Trophoblast cell (in vitro differentiated cells and primary cell): ENCODE measurements at regions not wholly inside any gene's neighbourhood (a gene's known extent, or its start where the extent isn't known, plus 50 kb on each side); places are given as distances from the start of the nearest gene placed in this dataset.

Source experiments
- DNase-seq, 2 donors: peaks; one replicate each; pipeline ENCODE4 v3.0.0-alpha.2; 2016
- H2AFZ ChIP-seq: 2 replicates; pipeline ENCODE4 v1.6.1; 2013; ENCODE audit warnings: low read length, moderate library complexity, mild to moderate bottlenecking; ENCODE audit not compliant: insufficient read depth, poor library complexity
- H2AK5ac ChIP-seq: 2 replicates; pipeline ENCODE4 v1.6.1; 2013; ENCODE audit warnings: mild to moderate bottlenecking, low read length
- H2BK120ac ChIP-seq: 2 replicates; pipeline ENCODE4 v1.6.1; 2013; ENCODE audit warnings: low read length, mild to moderate bottlenecking, moderate library complexity; ENCODE audit not compliant: insufficient read depth, poor library complexity
- H2BK12ac ChIP-seq: 2 replicates; pipeline ENCODE4 v1.6.1; 2013; ENCODE audit warnings: mild to moderate bottlenecking, low read length, moderate library complexity
- H2BK5ac ChIP-seq: 2 replicates; pipeline ENCODE4 v1.6.1; 2013; ENCODE audit warnings: low read length, low read depth, moderate library complexity, mild to moderate bottlenecking; ENCODE audit not compliant: poor library complexity
- H3K14ac ChIP-seq: 2 replicates; pipeline ENCODE4 v1.6.1; 2013; ENCODE audit warnings: mild to moderate bottlenecking, low read length
- H3K18ac ChIP-seq: 2 replicates; pipeline ENCODE4 v1.6.1; 2013; ENCODE audit warnings: mild to moderate bottlenecking, low read length
- H3K23ac ChIP-seq: 2 replicates; pipeline ENCODE4 v1.6.1; 2013; ENCODE audit warnings: low read length
- H3K27ac ChIP-seq: 2 replicates; pipeline ENCODE4 v1.5.1; 2013; ENCODE audit warnings: low read depth, mild to moderate bottlenecking, inconsistent platforms, low read length, moderate library complexity
- H3K27me3 ChIP-seq: 2 replicates; pipeline ENCODE4 v1.6.1; 2013; ENCODE audit warnings: inconsistent platforms, mild to moderate bottlenecking, low read length, moderate library complexity; ENCODE audit not compliant: insufficient read depth
- H3K36me3 ChIP-seq, 2 experiments: 1 replicate in 1 of 2; 2 replicates in 1 of 2; pipeline ENCODE4 v1.6.1; 2013; ENCODE audit warnings: low read length in 2 of 2, mild to moderate bottlenecking in 2 of 2, moderate library complexity in 1 of 2; ENCODE audit not compliant: insufficient read depth in 2 of 2, control insufficient read depth in 1 of 2
- H3K4ac ChIP-seq: 2 replicates; pipeline ENCODE4 v1.6.1; 2013; ENCODE audit warnings: low read depth, mild to moderate bottlenecking, low read length, moderate library complexity
- H3K4me1 ChIP-seq, 2 experiments: 1 replicate in 1 of 2; 2 replicates in 1 of 2; pipeline ENCODE4 v1.6.1; 2013; ENCODE audit warnings: low read length in 2 of 2, mild to moderate bottlenecking in 2 of 2, moderate library complexity in 1 of 2; ENCODE audit not compliant: insufficient read depth in 2 of 2, control insufficient read depth in 1 of 2
- H3K4me2 ChIP-seq: 2 replicates; pipeline ENCODE4 v1.6.1; 2013; ENCODE audit warnings: inconsistent platforms, mild to moderate bottlenecking, low read length, moderate library complexity
- H3K4me3 ChIP-seq: 2 replicates; pipeline ENCODE4 v1.5.1; 2013; ENCODE audit warnings: mild to moderate bottlenecking, low read depth, low read length, inconsistent platforms
- H3K79me1 ChIP-seq: one replicate; pipeline ENCODE4 v1.6.1; 2013; ENCODE audit warnings: low read length
- H3K79me2 ChIP-seq: 2 replicates; pipeline ENCODE4 v1.6.1; 2013; ENCODE audit warnings: low read length, mild to moderate bottlenecking; ENCODE audit not compliant: control insufficient read depth, insufficient read depth, poor library complexity
- H3K9ac ChIP-seq: 2 replicates; pipeline ENCODE4 v1.6.1; 2013; ENCODE audit warnings: mild to moderate bottlenecking, low read length
- H3K9me3 ChIP-seq: 2 replicates; pipeline ENCODE4 v1.6.1; 2013; ENCODE audit warnings: low read depth, mild to moderate bottlenecking, control low read depth, inconsistent platforms, low read length; ENCODE audit not compliant: insufficient read depth
- H4K12ac ChIP-seq: 2 replicates; pipeline ENCODE4 v1.6.1; 2013; ENCODE audit warnings: low read depth, mild to moderate bottlenecking, low read length, moderate library complexity
- H4K8ac ChIP-seq: 2 replicates; pipeline ENCODE4 v1.6.1; 2013; ENCODE audit warnings: low read depth, mild to moderate bottlenecking, low read length, moderate library complexity
- H4K91ac ChIP-seq: one replicate; pipeline ENCODE4 v1.6.1; 2013; ENCODE audit warnings: low read depth, mild to moderate bottlenecking, low read length, moderate library complexity
- WGBS: extraction: QIAGEN DNeasy Blood & Tissue Kit; methylation state at CpG from one replicate; pipeline ENCODE4 v1.1.7; 2013; ENCODE audit warnings: missing lambda C conversion rate; ENCODE audit not compliant: insufficient read length, insufficient coverage; ENCODE audit errors: extremely low coverage; 5-methylcytosine and 5-hydroxymethylcytosine counted together

DNA sequence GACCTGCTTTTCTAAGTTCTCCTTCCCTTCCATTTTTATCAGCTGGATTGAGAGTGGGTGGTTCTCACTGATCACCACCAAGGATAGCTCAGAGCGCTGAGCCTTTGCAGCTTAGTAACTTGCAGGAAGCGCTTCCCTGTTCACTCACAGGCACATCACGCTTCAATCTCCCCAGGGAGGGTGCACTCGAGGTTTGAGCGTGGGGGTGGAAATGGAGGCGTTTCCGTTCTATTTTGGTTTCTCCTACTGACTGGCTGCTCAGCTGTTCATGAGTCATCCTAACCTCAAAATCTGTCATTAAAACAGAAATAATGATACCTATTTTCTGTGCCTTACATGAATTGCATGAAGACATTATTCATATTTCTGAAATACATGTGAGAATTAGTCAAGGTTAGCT lies 292.1 kb downstream of the SPRY2 start:
- peak; percentile 42 to 50 for DNase-seq
- no peak overlapping the region for H3K4ac ChIP-seq
- no peak overlapping the region for H2BK12ac ChIP-seq
- H3K14ac ChIP-seq: no peak overlapping the region
- H4K8ac ChIP-seq: no peak overlapping the region
- H3K23ac ChIP-seq: no peak overlapping the region
- H3K9ac ChIP-seq: no peak overlapping the region
- no peaks in the 10 kb centered on the region for H3K9me3 ChIP-seq
- no peak overlapping the region for H3K18ac ChIP-seq
- no CpG with 5 or more reads among the region's 7 CpGs for WGBS
- no peaks in the 10 kb centered on the region for H3K36me3 ChIP-seq
- no peaks in the 10 kb centered on the region for H3K79me1 ChIP-seq
- no peaks in the 10 kb centered on the region for H3K27me3 ChIP-seq
- H2AK5ac ChIP-seq: no peak overlapping the region
- H2BK120ac ChIP-seq: no peak overlapping the region
- no peak overlapping the region for H3K4me2 ChIP-seq
- H3K4me3 ChIP-seq: no peak overlapping the region
- H2AFZ ChIP-seq: no peak overlapping the region
- H3K4me1 ChIP-seq: no peaks in the 10 kb centered on the region
- no peak overlapping the region for H3K27ac ChIP-seq
- no peak overlapping the region for H4K12ac ChIP-seq
- no peak overlapping the region for H4K91ac ChIP-seq
- no peaks in the 10 kb centered on the region for H3K79me2 ChIP-seq
- H2BK5ac ChIP-seq: no peak overlapping the region

DNA sequence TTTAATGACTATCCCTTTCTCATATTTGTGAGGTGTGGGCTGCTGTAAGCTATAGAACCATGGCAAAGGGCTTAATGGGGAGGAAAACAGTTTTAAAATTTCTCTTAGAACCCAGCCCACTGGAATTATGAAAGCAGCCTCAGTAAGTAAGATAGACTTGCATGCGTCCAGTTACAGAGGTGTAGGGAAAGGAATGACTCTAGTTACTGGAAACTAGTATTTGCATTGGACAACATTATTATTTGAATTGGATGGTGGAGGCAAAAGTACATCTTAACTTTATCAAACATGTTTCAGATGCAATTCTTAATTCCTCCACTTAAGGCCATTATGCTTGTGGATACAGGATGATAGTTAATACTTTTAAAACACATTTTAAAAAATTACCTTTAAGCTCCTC lies 292.9 kb downstream of the SPRY2 start:
- Histone ChIP-seq H2BK12ac (no peak overlapping the region), H4K12ac (no peak overlapping the region), H3K79me2 (no peaks in the 10 kb centered on the region), H2BK5ac (no peak overlapping the region), H3K27me3 (no peaks in the 10 kb centered on the region), H3K9me3 (no peaks in the 10 kb centered on the region), H2AFZ (no peak overlapping the region), H4K8ac (no peak overlapping the region), H2AK5ac (no peak overlapping the region), H3K4me3 (no peak overlapping the region), H3K4ac (no peak overlapping the region), H3K4me1 (no peaks in the 10 kb centered on the region), H3K9ac (no peak overlapping the region), H3K36me3 (no peaks in the 10 kb centered on the region), H4K91ac (no peak overlapping the region), H2BK120ac (no peak overlapping the region), H3K27ac (no peak overlapping the region), H3K14ac (no peak overlapping the region), H3K18ac (no peak overlapping the region), H3K4me2 (no peak overlapping the region), H3K79me1 (no peaks in the 10 kb centered on the region), H3K23ac (no peak overlapping the region)
- no peak for DNase-seq
- no CpG with 5 or more reads among the region's 1 CpG for WGBS

DNA sequence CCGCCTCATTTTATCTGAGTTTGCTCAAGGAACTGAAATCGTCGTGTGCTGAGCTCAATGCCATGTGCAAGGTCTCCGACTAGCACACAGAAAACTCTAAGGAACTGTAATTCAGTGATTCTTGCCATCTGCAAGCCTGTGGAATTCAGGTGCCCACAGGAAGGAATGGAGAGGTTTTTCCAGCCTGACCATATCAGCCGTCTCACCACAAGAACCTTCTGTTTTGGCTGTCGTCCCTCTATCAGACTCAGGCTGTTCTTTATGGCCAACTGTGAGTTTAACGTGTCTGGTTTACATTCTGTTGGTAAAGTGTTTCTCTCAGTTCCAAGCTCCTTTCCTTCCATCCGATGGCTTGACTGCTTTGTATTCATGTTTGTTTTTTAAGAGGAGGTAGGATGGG lies 293.5 kb downstream of the SPRY2 start:
- Histone ChIP-seq H3K23ac (no peak overlapping the region), H4K91ac (no peak overlapping the region), H3K9ac (no peak overlapping the region), H3K4me3 (no peak overlapping the region), H3K9me3 (no peaks in the 10 kb centered on the region), H2BK12ac (no peak overlapping the region), H4K12ac (no peak overlapping the region), H3K27ac (no peak overlapping the region), H3K27me3 (no peaks in the 10 kb centered on the region), H2BK120ac (no peak overlapping the region), H3K79me2 (no peaks in the 10 kb centered on the region), H2AK5ac (no peak overlapping the region), H3K36me3 (no peaks in the 10 kb centered on the region), H3K18ac (no peak overlapping the region), H4K8ac (no peak overlapping the region), H2BK5ac (no peak overlapping the region), H3K79me1 (no peaks in the 10 kb centered on the region), H2AFZ (no peak overlapping the region), H3K4me1 (no peaks in the 10 kb centered on the region), H3K4ac (no peak overlapping the region), H3K14ac (no peak overlapping the region), H3K4me2 (no peak overlapping the region)
- DNase-seq: no peak
- WGBS: no CpG with 5 or more reads among the region's 8 CpGs

DNA sequence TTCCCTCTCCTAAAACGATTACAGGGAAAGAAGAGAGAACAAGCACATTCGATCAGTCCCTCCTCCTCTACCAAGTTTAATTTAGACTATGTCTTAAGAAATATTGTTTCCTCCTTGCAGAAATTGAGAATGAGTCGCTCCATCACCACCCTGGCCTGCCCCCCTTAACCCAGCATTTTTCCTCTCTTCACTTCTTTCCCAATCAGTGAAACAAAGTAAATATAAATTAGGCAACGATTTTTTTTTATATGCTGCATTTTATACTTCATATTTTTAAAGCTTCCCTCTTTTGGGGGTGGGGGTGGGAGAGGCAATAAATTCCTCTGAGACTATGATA lies 300.0 kb downstream of the SPRY2 start:
- no peaks in the 10 kb centered on the region for H3K79me2 ChIP-seq
- H2BK120ac ChIP-seq: no peak overlapping the region
- H2BK5ac ChIP-seq: no peak overlapping the region
- H4K12ac ChIP-seq: no peak overlapping the region
- no peak overlapping the region for H3K27ac ChIP-seq
- WGBS: no CpG with 5 or more reads among the region's 4 CpGs
- H3K14ac ChIP-seq: no peak overlapping the region
- no peak overlapping the region for H4K91ac ChIP-seq
- no peak overlapping the region for H3K18ac ChIP-seq
- no peak overlapping the region for H4K8ac ChIP-seq
- no peaks in the 10 kb centered on the region for H3K4me1 ChIP-seq
- H3K9me3 ChIP-seq: no peaks in the 10 kb centered on the region
- H3K9ac ChIP-seq: no peak overlapping the region
- no peak overlapping the region for H2AK5ac ChIP-seq
- H3K23ac ChIP-seq: no peak overlapping the region
- no peaks in the 10 kb centered on the region for H3K79me1 ChIP-seq
- no peak overlapping the region for H2AFZ ChIP-seq
- no peak for DNase-seq
- no peak overlapping the region for H2BK12ac ChIP-seq
- no peaks in the 10 kb centered on the region for H3K27me3 ChIP-seq
- H3K4me3 ChIP-seq: no peak overlapping the region
- H3K4ac ChIP-seq: no peak overlapping the region
- no peak overlapping the region for H3K4me2 ChIP-seq
- no peaks in the 10 kb centered on the region for H3K36me3 ChIP-seq
